HG03045 (cell line): ENCODE measurements at regions not wholly inside any gene's neighbourhood (a gene's known extent, or its start where the extent isn't known, plus 50 kb on each side); places are given as distances from the start of the nearest gene placed in this dataset.

Experiments used
- ATAC-seq: cut with Tn5 transposase; IDR thresholded peaks from one replicate; pipeline ENCODE4 v1.9.1; 2021; ENCODE audit warnings: mild to moderate bottlenecking, moderate library complexity; ENCODE audit not compliant: unreplicated experiment

DNA sequence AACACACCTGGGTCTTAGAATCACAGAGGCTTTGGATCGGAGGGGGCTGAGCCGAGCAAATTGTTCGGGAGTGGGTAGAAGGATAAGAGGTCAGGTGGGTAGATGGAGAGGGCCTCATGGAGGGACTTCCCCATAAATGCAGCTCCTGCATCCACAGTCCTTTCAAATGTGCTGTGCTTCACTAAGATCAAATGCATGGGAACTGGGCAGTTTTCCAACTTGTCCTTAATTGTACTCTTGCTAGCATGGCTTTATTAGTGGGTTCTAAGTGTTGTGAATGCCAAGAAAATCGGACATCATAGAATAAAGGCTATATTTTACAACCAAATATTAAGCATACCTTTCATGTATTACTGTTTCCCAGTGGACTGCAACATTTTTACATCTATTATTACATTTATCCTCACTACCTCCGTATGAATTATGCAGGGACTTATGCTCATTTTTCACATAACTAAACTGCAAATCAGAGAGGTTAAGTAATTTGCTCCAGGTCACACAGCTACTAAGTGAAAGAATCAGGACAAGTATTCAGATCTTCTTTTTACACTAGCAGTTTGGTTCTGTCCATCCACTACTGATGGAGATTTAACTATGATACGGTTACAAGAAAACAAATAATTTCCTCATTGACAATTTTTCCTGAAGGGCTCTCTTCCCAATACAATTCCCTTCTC is 174.5 kb upstream of the RUNX1 start:
- ATAC-seq, result no peak

GRCh38 chr21:35222541-35222941 is 173.4 kb upstream of the RUNX1 start:
- ATAC-seq, result no peak

GRCh38 chr21:35222021-35222420 is 172.9 kb upstream of the RUNX1 start:
- no peak for ATAC-seq

DNA sequence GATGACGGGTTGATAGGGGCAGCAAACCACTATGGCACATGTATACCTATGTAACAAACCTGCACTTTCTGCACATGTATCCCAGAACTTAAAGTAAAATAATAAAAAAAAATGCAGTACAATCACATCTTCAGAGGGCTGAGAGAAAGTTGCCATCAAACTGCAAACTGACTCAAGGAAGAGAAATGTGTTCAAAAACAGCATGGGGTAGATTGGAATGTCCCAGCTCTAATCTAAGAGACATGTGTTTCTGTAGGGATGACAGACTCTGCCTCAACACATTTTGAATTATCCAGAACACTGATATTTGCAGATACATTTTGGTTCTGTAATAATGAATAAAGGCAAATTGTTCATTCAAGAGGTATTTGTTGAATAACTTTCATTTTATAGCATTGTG is 171.2 kb upstream of the RUNX1 start:
- no peak for ATAC-seq

GRCh38 chr21:35219719-35220118 is 170.6 kb upstream of the RUNX1 start:
- ATAC-seq, result no peak

- no peak for ATAC-seq
Measured at GRCh38 chr21:35219291-35219690, 170.2 kb upstream of the RUNX1 start.

- no peak for ATAC-seq
Measured at GRCh38 chr21:35217504-35218060, 168.5 kb upstream of the RUNX1 start.

GRCh38 chr21:35216996-35217395 is 167.9 kb upstream of the RUNX1 start:
- no peak for ATAC-seq

GRCh38 chr21:35215870-35216269 is 166.8 kb upstream of the RUNX1 start:
- ATAC-seq, result no peak

DNA sequence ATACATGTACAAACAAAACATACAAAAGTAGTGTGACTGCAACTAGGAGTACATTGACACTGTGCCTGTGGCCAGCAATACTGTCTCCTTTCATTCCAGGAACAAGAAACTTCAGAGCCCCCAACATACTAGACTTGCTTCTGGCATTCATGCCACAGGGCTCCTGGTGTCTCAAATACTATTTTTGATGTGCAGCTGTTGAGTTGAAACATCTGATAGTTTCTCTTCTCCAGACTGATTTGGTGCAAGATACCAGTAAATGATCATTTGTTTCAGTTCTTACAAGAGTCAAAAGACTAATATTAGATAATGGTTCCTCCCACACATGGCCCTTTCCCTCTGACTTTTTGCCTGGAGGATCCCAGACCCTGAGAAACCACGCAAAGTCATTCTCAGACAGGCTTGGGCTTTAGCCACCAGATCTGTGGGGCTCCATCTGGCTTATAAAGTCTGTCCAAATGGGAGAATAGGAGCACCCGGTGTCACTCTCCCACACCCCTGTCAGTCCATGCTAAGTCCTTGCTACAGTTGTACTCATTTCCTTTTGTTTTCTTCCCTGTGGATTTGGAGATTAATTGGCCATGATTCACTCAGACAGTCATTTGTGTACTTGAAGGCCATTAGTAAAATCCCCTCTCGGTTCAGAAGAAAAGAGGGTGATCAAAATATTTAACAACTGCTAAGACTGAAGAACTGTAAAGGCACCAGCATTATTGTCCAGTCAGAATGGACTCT is 163.5 kb upstream of the RUNX1 start:
- ATAC-seq, result no peak

GRCh38 chr21:35211782-35212181 is 162.7 kb upstream of the RUNX1 start:
- no peak for ATAC-seq

- no peak for ATAC-seq
Measured at GRCh38 chr21:35210093-35210492, 161.0 kb upstream of the RUNX1 start.

DNA sequence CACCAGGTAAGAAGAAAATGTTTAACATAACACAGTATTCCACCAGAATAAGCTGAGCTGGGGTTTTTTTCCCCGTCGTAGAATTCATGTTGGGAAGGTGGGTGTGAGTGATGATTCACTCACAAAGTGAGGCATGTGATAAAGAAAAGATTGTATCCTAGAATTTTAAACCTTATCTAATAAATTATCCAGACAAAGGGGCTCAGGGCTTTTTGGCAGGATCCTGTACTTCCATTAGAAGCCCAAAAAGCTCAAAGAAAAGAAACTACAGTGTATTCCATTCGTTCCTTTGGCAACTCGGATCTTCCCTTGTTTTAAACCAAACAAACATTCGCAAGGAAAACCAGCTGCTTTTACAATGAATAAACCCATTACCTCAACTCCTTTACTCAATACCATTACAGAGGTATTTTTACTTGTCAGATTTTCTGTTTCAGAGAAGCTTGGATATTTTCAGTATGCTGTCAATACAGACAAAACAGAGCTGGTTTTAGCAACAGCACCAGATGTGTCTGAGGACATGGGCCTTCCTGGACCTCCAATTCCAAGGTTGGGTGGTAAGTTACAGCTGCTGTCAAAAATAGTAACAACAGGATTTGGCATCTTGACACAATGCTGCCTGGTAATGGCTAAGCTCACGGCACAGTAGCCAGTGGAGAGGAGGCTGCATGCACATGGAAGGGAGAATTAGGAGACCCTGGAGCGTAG is 159.9 kb upstream of the RUNX1 start:
- ATAC-seq, result no peak

DNA sequence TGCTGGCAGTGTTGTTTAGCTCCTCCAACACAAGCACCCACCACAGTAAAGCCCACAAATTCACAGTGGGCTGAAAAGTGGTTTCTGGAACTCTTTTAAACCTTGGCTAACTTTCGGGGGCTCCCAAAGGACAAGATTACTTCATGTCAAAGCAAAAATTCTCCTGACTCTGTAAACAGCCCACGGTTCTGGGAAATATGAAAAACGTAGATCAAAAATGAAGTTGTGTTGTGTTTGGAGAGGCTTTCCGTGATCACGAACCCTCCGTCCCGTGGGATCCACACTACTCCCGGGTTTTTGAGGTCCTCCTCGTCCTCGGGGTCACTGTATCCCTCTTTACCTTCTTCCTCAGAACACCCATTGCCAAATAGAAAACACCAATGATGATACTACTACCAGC is 159.0 kb upstream of the RUNX1 start:
- ATAC-seq, result no peak

GRCh38 chr21:35207322-35207721 is 158.2 kb upstream of the RUNX1 start:
- ATAC-seq, result no peak

DNA sequence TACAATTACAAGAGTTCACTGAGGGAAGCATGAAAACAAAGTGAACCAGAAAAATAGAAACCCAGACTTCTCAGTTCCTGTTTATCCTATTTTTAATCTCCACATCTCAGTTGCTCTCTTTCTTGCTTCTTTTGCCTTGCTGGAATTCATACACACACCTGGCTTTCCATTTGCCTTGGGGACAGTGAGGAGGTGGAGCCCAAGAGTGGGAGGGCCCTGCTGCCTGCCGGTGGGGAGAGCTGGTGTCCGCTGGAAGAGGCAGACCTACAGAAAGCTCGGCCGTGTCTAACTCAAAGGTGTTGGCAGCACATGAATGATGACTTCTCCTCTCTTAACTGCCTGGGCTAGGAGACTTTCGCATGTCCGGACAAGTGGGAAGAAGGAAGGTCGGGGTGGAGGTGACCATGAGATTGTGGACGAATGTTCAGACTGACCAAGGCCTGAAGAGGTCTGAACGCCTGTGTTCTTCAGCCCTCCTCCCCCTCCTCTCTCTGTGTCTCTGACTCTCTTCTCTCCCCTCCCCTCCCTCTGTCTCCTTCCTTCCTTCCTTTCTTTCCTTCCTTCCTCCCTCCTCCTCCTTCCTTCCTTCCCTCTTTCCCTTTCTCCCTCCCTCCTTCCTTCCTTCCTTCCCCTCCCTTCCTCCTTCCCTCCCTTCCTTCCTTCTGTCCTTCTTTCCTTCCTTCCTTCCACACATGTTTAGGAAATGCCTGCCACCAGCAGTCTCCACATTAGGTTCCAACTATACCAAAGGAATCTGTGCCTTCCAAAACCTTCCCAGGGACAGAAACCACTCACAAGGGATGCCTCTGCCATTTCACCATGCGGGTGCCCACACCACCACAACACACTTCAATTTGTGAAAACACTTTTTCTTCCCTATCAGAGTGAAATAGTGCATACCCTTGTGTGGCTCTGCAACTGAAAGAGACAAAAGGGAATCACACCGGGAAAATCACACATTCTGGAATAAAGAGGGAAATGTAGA is 157.3 kb upstream of the RUNX1 start:
- ATAC-seq, result no peak

DNA sequence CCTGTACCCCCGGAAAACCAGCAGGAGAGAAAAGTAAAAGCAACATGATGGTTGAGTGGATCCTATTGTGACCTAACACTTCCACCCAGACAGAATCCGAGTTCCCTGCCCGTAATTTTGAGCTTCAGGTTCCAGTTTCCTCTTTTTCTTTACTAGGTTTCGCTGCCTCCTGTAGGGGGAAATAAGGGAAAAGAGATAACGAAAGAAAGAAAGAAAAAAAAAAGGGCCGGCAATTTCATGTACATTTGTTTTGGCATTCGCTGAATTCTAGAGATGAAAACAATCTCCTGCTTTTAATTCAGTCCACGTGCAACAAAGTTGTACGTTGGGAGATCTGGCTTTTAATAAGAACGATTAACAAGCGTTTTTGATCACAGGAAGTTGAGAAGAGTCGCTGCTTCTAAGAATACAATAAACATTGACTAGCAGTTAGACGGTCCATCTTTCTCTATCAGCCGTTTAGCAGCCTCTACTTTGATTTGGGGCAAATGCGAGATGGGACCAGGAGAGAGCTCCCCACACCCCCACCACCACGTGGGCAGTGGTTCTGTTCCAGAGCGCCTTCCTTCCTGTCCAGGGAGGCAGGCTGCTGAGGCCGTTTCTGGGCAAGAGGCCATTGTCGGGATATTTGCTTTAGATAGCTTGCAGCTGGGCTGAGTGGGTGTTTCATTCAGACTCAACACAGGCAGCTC is 155.9 kb upstream of the RUNX1 start:
- no peak for ATAC-seq

GRCh38 chr21:35204125-35204524 is 155.0 kb upstream of the RUNX1 start:
- no peak for ATAC-seq

DNA sequence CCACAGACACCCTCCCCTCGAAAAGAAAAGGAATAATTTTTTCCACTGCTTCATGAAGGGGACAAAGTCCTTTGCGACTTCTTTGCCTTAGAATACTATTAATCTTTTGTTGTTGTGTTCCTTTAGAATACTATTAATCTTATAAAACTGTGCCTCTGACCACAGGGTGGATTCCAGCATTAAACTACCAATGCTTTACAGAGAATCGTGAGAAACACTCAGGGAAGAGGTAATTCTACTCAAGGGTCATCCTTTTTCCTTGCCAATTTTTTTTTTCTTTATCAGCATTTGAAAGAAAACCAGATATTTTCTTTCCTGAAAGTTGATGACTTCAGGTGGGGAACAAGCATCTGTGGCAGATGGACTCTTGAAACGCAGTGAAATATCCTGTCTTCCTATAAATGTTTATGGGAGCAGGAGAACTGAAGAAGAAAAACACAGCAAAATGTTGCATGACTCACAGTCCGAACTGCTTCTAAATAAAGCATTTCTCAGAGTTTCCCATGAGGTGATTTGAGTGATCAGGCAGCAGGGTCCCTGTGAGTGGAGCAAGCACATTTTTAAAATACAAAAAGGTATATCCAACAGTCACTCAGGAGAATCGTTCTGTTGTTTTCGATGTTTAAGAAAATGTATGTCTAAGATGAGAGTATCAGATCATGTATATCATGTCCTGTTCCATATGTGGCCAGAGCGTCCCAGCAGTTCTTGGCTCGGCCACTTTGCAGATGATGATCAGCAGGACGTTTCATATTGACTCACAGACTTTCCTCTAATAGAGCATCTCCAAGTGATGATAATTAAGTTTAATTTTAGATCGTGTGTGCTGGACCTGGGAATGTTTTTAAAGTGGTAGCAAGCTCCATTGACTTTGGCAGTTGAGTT is 154.2 kb upstream of the RUNX1 start:
- no peak for ATAC-seq
